G401 (cell line): ENCODE measurements at regions not wholly inside any gene's neighbourhood (a gene's known extent, or its start where the extent isn't known, plus 50 kb on each side); places are given as distances from the start of the nearest gene placed in this dataset.

ENCODE experiments used
- DNase-seq: peaks from one replicate; pipeline ENCODE4 v3.0.0-alpha.2; 2015; ENCODE audit warnings: low spot score
- in situ Hi-C: cut with HindIII; loops from 2 replicates; pipeline ENCODE4 v1.10.0; 2016; ENCODE audit warnings: low sequenced_read_pairs, mixed read lengths

DNA sequence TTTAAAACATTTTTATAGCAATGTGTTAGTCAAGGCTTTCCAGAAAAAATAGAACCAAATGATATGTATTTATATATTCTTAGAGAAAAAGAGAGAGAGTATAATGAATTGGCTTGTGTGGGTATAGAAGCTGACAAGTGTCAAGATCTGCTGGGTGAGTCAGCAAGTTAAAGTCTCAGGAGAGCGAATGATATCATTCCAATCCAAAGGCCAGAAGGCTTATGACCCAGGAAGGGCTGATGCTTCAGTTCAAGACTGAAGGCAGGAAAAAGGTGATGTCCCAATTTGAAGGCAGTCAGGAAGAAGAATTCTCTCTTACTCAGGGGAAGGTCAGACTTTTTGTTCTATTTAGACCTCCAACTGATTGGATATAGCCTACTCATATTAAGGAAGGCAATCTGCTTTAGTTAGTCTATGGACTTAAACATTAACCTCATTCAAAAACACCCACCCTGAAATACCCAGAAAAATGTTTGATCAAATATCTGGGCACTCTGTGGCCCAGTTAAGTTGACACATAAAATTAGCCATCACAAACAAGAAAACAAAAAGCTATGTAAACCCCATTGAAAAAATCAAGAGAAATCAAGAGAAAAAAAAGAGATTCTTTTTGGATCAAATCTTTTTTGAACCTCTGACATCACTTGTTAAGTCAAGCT lies 189.6 kb downstream of the PIK3R1 start:
- no peak for DNase-seq
- in situ Hi-C loops = no loop called here

DNA sequence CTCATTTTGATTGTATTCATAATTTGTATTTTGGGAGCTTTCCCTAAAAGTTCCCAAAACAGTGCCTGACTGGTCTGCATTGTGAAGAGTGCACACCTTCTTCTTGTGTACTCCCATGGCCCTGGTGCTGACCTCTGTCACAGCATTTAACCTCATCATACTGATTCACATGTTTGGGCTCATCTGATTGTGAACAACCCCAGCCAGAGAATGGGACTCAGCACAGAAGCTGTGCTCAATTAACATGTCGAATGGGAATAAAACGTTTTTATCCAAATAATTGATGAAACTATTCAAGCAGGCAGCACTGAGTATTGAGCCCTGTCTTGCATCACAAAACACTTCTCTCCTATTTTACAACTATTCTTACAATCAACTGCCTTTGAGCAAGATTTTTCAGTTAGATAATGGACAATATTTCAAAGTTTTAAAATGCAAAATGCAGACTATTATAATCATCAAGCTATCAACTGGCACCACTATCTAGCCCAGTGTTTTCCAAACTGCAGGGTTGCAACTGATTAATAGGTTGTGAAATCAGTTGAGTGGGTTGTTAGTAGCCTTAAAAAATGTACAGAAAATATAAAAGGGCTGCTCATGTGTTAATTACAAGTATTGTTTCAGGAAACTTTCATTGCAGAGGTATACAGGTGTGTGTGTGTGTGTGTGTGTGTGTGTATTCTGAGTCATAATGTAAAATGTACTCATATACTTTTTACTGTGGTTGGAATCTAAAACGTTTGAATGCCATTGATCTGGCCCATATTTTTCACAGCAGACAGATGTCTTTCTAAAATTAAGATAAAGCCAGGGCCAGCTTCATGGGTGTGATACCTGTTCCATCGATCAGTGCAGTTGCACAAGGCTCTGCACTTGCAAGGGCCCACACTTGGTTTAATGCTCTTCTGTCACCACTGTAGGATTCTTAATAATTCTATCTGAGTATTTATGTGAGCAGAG lies 190.5 kb downstream of the PIK3R1 start:
- DNase-seq = no peak
- in situ Hi-C loops = no loop called here

GRCh38 chr5:68406767-68407241 lies 191.2 kb downstream of the PIK3R1 start:
- in situ Hi-C loops = no loop called here
- no peak for DNase-seq

DNA sequence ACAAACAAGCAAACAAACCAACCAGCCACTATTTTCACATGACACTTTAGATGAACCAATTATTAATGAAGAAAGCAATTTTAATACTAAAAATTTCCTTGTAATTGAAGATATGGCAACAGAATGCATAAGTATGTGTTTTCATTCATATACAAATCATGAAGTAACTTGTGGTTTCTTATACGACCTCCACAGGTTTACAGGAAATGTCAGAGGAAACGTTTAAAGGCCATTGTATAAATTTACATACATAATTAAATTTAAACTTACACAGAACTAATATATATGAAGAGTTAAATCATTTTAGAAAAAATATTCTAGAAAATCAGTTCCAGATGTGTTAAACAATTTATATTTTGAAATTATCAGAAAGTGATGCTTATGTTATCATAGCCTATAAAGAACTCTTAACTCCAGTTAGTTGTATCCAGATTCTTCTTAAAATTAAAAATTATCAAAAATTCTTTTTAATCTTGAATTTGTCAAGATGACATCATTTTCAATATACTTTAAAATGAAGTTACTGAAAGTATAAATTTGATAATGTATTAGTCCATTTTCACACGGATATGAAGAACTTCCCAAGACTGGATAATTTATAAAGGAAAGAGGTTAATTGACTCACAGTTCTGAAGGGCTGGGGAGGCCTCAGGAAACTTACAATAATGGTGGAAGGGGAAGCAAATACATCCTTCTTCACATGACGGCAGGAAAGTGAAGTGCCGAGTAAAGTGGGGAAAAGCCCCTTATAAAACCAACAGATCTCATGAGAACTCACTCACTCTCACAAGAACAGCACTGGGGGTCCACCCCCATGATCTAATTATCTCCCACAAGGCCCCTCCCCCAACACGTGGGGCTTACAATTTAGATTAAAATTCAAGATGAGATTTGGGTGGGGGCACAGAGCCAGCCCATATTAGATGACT lies 192.0 kb downstream of the PIK3R1 start:
- DNase-seq = no peak
- in situ Hi-C loops = no loop called here

DNA sequence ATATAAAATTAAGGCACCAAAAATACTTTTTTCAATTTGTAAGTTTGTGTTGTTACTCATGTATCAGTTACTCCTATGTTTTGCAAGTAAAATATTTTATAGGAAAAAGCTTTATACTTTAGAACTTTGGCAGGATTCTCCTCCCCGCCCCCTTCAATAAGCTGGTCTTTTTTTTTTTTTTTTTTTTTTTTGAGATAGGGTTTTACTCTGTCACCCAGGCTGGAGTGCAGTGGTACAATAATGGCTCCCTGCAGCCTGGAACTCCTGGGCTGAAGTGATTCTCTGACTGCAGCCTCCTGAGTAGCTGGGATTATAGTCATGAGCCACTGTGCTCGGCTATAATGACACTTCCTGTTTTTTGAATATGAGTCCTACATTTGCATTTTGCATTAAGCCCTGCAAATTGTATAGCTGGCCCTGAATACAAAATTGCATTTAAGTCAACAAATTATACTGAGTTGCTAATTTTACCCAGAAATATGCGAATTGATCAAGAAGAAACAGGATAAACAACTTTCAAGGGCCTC lies 192.9 kb downstream of the PIK3R1 start:
- DNase-seq = no peak
- in situ Hi-C loops = no loop called here

GRCh38 chr5:68409259-68409658 lies 193.7 kb downstream of the PIK3R1 start:
- in situ Hi-C loops = no loop called here

GRCh38 chr5:68411161-68411560 lies 195.6 kb downstream of the PIK3R1 start:
- no peak for DNase-seq
- in situ Hi-C loops = no loop called here

More at GRCh38 chr5:68409259-68409658, 193.7 kb downstream of the PIK3R1 start:
- DNase-seq = no peak

- in situ Hi-C loops = no loop called here
- no peak for DNase-seq
These were observed 199.9 kb downstream of the PIK3R1 start for GRCh38 chr5:68415177-68416085.

- in situ Hi-C loops = no loop called here
- no peak for DNase-seq
These were observed 201.2 kb downstream of the PIK3R1 start for GRCh38 chr5:68416714-68417113.

GRCh38 chr5:68418201-68418600 lies 202.6 kb downstream of the PIK3R1 start:
- no peak for DNase-seq

DNA sequence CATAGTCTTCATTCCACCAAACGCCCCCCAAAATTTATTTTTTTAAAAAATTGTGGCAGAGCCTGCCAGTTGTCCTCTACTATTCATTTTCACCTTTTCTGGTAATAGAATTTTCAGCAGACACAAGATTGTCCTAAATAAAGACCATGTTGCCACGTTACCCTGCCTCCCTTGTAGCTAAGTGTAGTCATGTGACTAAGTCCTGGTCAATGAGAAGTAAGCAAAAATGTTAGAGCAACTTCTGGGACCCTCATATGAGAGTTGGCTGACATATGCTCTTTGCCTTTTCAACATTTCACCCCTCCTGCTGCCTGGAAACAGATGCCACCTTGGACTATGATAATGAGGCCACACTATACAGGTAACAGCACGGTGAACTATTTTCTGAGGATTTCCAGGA lies 203.1 kb downstream of the PIK3R1 start:
- DNase-seq = no peak
- in situ Hi-C loops = no loop called here

More at GRCh38 chr5:68418201-68418600, 202.6 kb downstream of the PIK3R1 start:
- in situ Hi-C loops = no loop called here

DNA sequence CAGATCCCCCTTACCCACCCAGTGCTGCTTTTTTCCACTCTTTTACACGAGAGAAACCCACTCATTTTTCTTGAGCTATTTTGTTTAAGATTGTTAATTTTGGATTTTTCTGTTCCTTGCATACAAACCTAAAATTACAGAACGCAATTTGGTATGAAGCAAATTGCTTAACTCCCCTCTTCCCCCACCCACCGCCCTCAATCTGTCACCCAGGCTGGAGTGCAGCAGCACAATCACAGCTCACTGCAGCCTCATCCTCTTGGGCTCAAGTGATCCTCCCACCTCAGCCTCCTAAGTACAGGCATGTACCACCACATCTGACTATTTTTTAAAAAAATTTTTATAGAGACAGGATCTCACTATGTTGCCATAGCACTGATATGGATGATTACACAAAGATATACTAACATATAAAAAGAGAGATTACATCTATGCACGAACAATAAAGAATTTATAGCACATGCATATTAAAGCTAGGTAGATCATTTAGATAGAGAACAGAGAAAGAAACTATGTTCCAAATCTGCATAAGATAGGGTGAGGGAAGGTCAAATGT lies 203.6 kb downstream of the PIK3R1 start:
- in situ Hi-C loops = no loop called here

DNA sequence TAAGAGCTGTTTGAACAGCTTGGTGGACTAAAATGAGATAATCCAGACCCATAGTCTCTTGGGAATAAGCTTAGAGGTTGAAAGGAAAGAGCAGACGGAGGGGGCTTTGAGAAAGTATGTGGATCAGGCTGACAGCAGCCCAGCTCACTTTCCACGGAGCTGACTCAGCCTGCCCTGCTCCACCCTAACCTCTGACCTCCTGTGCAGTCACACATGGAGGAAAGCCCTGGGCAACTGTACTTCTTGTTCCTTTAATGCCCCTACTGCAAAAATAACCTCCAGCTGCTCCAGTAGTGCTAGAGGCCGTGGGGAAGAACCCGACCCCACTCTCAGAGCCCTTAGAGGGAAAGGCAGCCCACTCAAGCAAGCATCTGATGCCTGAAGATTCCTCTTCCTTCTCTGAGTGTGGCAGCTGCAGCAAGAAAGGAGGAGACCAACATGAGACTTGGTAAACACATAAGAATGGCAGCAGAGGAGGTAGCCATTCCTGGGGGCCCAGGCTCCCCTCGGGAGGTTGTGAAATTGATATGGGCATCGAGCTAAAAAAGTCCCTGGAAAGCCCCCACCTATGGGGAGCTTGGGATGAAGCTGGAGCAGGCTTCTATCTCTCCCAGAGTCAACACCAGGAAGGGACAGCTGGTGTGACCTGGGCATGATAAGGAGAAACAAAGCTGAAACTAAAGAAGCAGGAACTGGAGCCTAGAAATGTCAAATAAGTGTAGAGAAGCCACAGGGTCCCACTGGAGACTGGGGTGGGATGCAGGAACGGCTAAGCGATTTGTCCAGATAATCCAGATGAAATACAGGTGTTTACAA lies 204.3 kb downstream of the PIK3R1 start:
- in situ Hi-C loops = no loop called here
- DNase-seq = no peak

More for the DNA sequence above, 203.6 kb downstream of the PIK3R1 start:
- no peak for DNase-seq

GRCh38 chr5:68420476-68421344 lies 205.2 kb downstream of the PIK3R1 start:
- DNase-seq = no peak
- in situ Hi-C loops = no loop called here

- in situ Hi-C loops = no loop called here
- no peak for DNase-seq
These were observed 206.1 kb downstream of the PIK3R1 start for GRCh38 chr5:68421485-68422220.
